Tibial artery (tissue), 4 donors: ENCODE measurements at regions not wholly inside any gene's neighbourhood (a gene's known extent, or its start where the extent isn't known, plus 50 kb on each side); places are given as distances from the start of the nearest gene placed in this dataset.

Experiments
- DNase-seq, 2 donors: peaks; one replicate each; pipeline ENCODE4 v3.0.0-alpha.2; 2019
- H3K27ac ChIP-seq, 2 donors: fragments of 200-600 bp; sonication (generic) in 1 of 2; 1 replicate in 1 of 2; 2 replicates in 1 of 2; pipeline ENCODE4 v1.5.1; 2018 to 2019; ENCODE audit warnings: mild to moderate bottlenecking in 1 of 2
- H3K27me3 ChIP-seq, 2 donors: fragments of 200-600 bp; sonication (generic) in 1 of 2; one replicate each; pipeline versions ENCODE4 v1.5.1 to v1.6.0; 2016 to 2019
- H3K36me3 ChIP-seq, 3 donors: fragments of 200-600 bp; sonication (generic) in 2 of 3; one replicate each; pipeline ENCODE4 v1.5.1; 2016 to 2019; ENCODE audit warnings: mild to moderate bottlenecking in 2 of 3
- H3K4me1 ChIP-seq, 4 donors: fragments of 200-600 bp; sonication (generic) in 2 of 4; 1 replicate in 3 of 4; 2 replicates in 1 of 4; pipeline ENCODE4 v1.5.1; 2016 to 2019
- H3K4me3 ChIP-seq, 2 donors: fragments of 200-600 bp; sonication (generic) in 1 of 2; 1 replicate in 1 of 2; 2 replicates in 1 of 2; pipeline ENCODE4 v1.5.1; 2018 to 2019; ENCODE audit warnings: mild to moderate bottlenecking in 2 of 2
- H3K9me3 ChIP-seq, 3 donors: fragments of 200-600 bp; sonication (generic) in 1 of 3; one replicate each; pipeline ENCODE4 v1.5.1; 2016 to 2019
- CTCF ChIP-seq, 2 experiments: fragments of 200-600 bp in 1 of 2; fragments of 450-650 bp in 1 of 2; IDR thresholded peaks; one replicate each; pipeline ENCODE4 v1.5.1; 2017 to 2019; ENCODE audit warnings: antibody characterized with exemption in 2 of 2, mild to moderate bottlenecking in 1 of 2, moderate library complexity in 1 of 2
- intact Hi-C: fragments of 100-400 bp; cut with DNase I; formaldehyde crosslinking; loops from one replicate; pipeline ENCODE4 v1.15.0; 2023; ENCODE audit warnings: low total_unique reads

DNA sequence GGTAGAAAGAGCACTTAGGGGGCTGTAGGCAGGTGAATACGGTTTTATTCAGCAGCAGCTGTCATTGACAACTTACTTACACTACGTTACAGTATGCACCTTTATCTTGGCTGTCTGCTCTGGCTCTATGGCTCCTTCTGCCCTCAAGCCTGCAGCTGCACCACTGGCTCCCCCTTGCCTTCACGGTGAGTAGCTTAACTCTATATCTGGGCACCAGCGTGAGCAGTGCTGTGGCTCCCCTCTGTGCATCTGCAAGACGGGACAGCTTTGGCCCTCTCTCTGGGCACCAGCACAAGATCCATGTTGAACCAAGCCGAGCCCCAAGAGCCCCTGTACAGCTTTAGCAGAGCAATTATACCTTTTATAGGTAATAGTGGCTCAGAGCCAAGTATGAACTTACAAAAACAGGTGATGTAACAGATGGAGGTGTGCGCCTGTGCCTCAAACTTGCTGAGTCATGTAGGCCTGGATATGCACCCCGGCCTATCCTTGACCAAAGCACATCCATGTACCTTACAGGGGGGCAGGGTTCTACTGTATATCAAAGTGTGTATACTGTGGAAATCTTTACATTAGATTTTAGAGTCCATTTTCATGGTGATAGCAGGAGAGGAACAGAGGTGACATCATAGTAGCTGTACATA is 96.9 kb upstream of the CTSC start:
- H3K36me3 ChIP-seq = no peaks in the 10 kb centered on the region
- no peak for TF ChIP-seq CTCF (IDR thresholded peaks at IDR 0.05)
- H3K4me1 ChIP-seq = no peaks in the 10 kb centered on the region
- intact Hi-C loops = no loop called here
- H3K27ac ChIP-seq = no peak overlapping the region
- no peaks in the 10 kb centered on the region for H3K27me3 ChIP-seq
- no peaks in the 10 kb centered on the region for H3K9me3 ChIP-seq
- no peak for DNase-seq
- no peak overlapping the region for H3K4me3 ChIP-seq

- TF ChIP-seq CTCF (IDR thresholded peaks at IDR 0.05) = no peak
- intact Hi-C loops = no loop called here
- H3K27ac ChIP-seq = no peak overlapping the region
Observed at GRCh38 chr11:88433536-88434230, 96.1 kb upstream of the CTSC start.

DNA sequence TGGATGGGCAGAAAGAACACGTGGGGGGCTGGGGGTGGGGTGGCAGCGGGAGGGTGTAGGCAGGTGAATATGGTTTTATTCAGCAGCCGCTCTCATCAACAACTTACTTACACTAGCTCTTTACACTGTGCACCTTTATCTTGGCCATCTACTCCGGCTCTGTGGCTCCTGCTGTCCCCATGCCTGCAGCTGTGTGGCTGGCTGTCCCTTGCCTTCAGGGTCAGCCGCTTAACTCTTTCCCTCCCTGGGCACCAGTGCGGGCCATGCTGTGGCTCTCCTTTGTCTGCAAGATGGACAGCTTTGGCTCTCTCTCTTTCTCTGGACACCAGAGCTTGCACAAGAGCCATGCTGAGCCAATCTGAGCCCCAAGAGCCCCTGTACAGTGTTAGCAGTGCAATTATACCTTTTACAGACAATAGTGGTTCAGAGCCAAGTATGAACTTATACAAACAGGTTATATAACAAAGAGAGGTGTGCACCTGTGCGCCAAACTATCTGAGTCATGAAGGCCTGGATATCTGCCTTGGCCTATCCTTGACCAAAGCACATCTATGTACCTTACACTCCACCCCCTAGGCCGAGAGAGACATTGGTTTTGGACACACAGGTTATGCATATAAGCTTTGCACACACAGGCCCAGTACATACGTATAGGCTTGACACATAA is 94.3 kb upstream of the CTSC start:
- H3K4me3 ChIP-seq = no peak overlapping the region
- no peak for TF ChIP-seq CTCF (IDR thresholded peaks at IDR 0.05)
- no peaks in the 10 kb centered on the region for H3K9me3 ChIP-seq
- DNase-seq = no peak
- intact Hi-C loops = no loop called here
- no peaks in the 10 kb centered on the region for H3K36me3 ChIP-seq
- no peaks in the 10 kb centered on the region for H3K4me1 ChIP-seq
- no peak overlapping the region for H3K27ac ChIP-seq
- H3K27me3 ChIP-seq = no peaks in the 10 kb centered on the region

More at GRCh38 chr11:88433536-88434230, 96.1 kb upstream of the CTSC start:
- no peak for DNase-seq
- Histone ChIP-seq H3K9me3 (no peaks in the 10 kb centered on the region), H3K4me3 (no peak overlapping the region), H3K4me1 (no peaks in the 10 kb centered on the region), H3K27me3 (no peaks in the 10 kb centered on the region), H3K36me3 (no peaks in the 10 kb centered on the region)

- DNase-seq = no peak
- no peaks in the 10 kb centered on the region for H3K4me1 ChIP-seq
- H3K4me3 ChIP-seq = no peak overlapping the region
- intact Hi-C loops = no loop called here
- TF ChIP-seq CTCF (IDR thresholded peaks at IDR 0.05) = no peak
- no peaks in the 10 kb centered on the region for H3K27me3 ChIP-seq
- H3K9me3 ChIP-seq = no peaks in the 10 kb centered on the region
- H3K36me3 ChIP-seq = no peaks in the 10 kb centered on the region
- H3K27ac ChIP-seq = no peak overlapping the region
Observed at GRCh38 chr11:88428959-88429358, 91.4 kb upstream of the CTSC start.

- no peaks in the 10 kb centered on the region for H3K27me3 ChIP-seq
- no peaks in the 10 kb centered on the region for H3K9me3 ChIP-seq
- TF ChIP-seq CTCF (IDR thresholded peaks at IDR 0.05) = no peak
- no peak for DNase-seq
- intact Hi-C loops = no loop called here
- H3K4me3 ChIP-seq = no peak overlapping the region
- H3K36me3 ChIP-seq = no peaks in the 10 kb centered on the region
- no peaks in the 10 kb centered on the region for H3K4me1 ChIP-seq
- no peak overlapping the region for H3K27ac ChIP-seq
Observed at GRCh38 chr11:88427719-88428118, 90.2 kb upstream of the CTSC start.
